ENCODE measurements at regions not wholly inside any gene's neighbourhood (a gene's known extent, or its start where the extent isn't known, plus 50 kb on each side); places are given as distances from the start of the nearest gene placed in this dataset.

GRCh38 chr5:124140060-124140459, 606.4 kb downstream of the ZNF608 start:
- Histone ChIP-seq H3K4me1 (no peaks in the 10 kb centered on the region), H3K27ac (no peak overlapping the region), H3K4me3 (no peak overlapping the region), H3K36me3 (no peaks in the 10 kb centered on the region), H3K9me3 (peaks cover 0 to 13% (median 0%) of the 10 kb centered on the region in 8 donors), H3K27me3 (replicated peaks in 1 of 7) (no peaks in the 10 kb centered on the region)
- TF ChIP-seq CTCF (IDR thresholded peaks at IDR 0.05 in 8 of 11, conservative IDR thresholded peaks at IDR 0.05 in 3 of 11): no peak
- no peak for TF ChIP-seq POLR2AphosphoS5 (IDR thresholded peaks at IDR 0.05)
- DNase-seq: no peak
- intact Hi-C loops (cut with DNase I; ENCODE audit: low total_unique reads): no loop called here

GRCh38 chr5:124139477-124139876, 607.0 kb downstream of the ZNF608 start:
- Histone ChIP-seq H3K27me3 (replicated peaks in 1 of 7) (no peaks in the 10 kb centered on the region), H3K4me3 (no peak overlapping the region)
- intact Hi-C loops (cut with DNase I; ENCODE audit: low total_unique reads): no loop called here

DNA sequence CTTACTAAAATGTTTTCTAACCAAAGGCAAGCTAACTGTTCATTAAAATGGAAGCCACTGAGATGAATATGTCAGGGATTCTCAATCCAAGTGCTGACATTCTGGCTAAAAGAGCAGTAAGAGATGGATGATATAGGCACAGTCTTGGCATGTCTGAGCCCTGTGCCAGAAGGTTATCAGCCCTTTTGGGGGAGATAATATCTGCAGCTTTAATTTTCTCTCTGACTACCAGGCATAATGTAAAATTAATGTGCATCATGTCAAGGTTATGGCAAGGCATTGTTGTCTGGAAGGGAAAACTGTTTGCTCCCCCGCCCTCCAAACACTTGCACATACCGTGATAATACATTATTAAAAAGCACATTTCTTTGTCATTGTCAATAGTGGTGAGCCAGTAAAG, 609.8 kb downstream of the ZNF608 start:
- Histone ChIP-seq H3K4me1 (no peaks in the 10 kb centered on the region), H3K36me3 (no peaks in the 10 kb centered on the region), H3K9me3 (peaks cover 0 to 12% (median 0%) of the 10 kb centered on the region in 8 donors), H3K27ac (no peak overlapping the region), H3K27me3 (replicated peaks in 1 of 7) (no peaks in the 10 kb centered on the region), H3K4me3 (no peak overlapping the region)
- 78 to 88% (median 79%) methylated on average over 2 of the region's 2 CpGs for WGBS, 5 donors
- no peak for TF ChIP-seq POLR2AphosphoS5 (IDR thresholded peaks at IDR 0.05)
- intact Hi-C loops (cut with DNase I; ENCODE audit: low total_unique reads): no loop called here
- DNase-seq: no peak

More at GRCh38 chr5:124139477-124139876, 607.0 kb downstream of the ZNF608 start:
- H3K4me1 ChIP-seq: no peaks in the 10 kb centered on the region
- H3K9me3 ChIP-seq: peaks cover 0 to 13% (median 0%) of the 10 kb centered on the region in 8 donors
- TF ChIP-seq POLR2AphosphoS5 (IDR thresholded peaks at IDR 0.05) (no peak), CTCF (IDR thresholded peaks at IDR 0.05 in 8 of 11, conservative IDR thresholded peaks at IDR 0.05 in 3 of 11) (no peak), POLR2A (IDR thresholded peaks at IDR 0.05) (no peak)
- no peak overlapping the region for H3K27ac ChIP-seq
- no peaks in the 10 kb centered on the region for H3K36me3 ChIP-seq
- no peak for DNase-seq

DNA sequence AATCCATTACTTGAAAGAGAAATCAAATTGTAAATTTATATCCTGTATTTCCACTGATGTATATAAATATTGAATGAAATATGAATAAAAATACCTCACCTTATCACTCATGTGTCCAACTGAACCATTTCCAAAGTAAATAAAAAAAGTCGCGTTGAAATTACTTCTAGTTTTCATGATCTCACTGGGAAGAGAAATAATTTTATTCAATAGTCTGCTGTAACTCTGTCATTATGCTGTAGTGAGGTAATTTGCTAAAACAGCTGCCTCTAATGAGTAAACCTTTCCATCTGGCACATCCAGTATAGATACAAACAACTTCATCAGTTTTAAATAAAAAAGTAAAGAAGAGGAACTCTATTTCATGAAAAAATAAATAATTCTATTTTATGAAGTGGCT, 611.5 kb downstream of the ZNF608 start:
- no peak overlapping the region for H3K27ac ChIP-seq
- no peak for TF ChIP-seq CTCF (IDR thresholded peaks at IDR 0.05 in 8 of 11, conservative IDR thresholded peaks at IDR 0.05 in 3 of 11)
- no peak for TF ChIP-seq POLR2A (IDR thresholded peaks at IDR 0.05)
- no peak for TF ChIP-seq POLR2AphosphoS5 (IDR thresholded peaks at IDR 0.05)
- peaks cover 0 to 7% (median 0%) of the 10 kb centered on the region in 8 donors for H3K9me3 ChIP-seq
- H3K4me3 ChIP-seq: no peak overlapping the region
- no peaks in the 10 kb centered on the region for H3K4me1 ChIP-seq
- WGBS, 5 donors: 90 to 96% (median 92%) methylated on average over 2 of the region's 2 CpGs
- intact Hi-C loops (cut with DNase I; ENCODE audit: low total_unique reads): no loop called here
- H3K27me3 ChIP-seq (replicated peaks in 1 of 7): no peaks in the 10 kb centered on the region
- no peaks in the 10 kb centered on the region for H3K36me3 ChIP-seq
- DNase-seq: no peak

DNA sequence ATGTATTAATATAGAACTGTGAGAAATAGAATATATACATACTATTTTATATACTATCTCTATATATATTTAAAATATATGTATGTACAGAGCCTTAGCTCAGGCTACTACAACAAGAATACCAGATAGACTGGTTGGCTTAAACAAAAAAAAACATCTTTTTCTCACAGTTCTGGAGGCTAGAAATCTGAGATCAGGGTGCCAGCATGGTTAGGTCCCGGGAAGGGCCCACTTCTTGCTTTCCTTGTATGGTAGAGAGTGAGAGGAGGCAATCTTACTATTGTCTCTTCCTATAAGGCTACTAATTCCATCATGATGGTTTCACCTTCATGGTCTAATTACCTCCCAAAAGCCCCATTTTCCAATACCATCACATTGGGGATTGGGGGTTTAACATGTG, 613.0 kb downstream of the ZNF608 start:
- Histone ChIP-seq H3K27ac (no peak overlapping the region), H3K4me1 (no peaks in the 10 kb centered on the region), H3K4me3 (no peak overlapping the region), H3K27me3 (replicated peaks in 1 of 7) (no peaks in the 10 kb centered on the region), H3K36me3 (no peaks in the 10 kb centered on the region), H3K9me3 (peaks cover 0 to 7% (median 0%) of the 10 kb centered on the region in 8 donors)
- intact Hi-C loops (cut with DNase I; ENCODE audit: low total_unique reads): no loop called here
- WGBS, 5 donors: 85 to 97% (median 90%) methylated on average over 1 of the region's 1 CpG
- no peak for TF ChIP-seq POLR2AphosphoS5 (IDR thresholded peaks at IDR 0.05)
- no peak for TF ChIP-seq POLR2A (IDR thresholded peaks at IDR 0.05)
- no peak for TF ChIP-seq CTCF (IDR thresholded peaks at IDR 0.05 in 8 of 11, conservative IDR thresholded peaks at IDR 0.05 in 3 of 11)
- DNase-seq: no peak

Data from spleen (tissue), 11 donors.